AG04450 (cell line): ENCODE measurements at regions not wholly inside any gene's neighbourhood (a gene's known extent, or its start where the extent isn't known, plus 50 kb on each side); places are given as distances from the start of the nearest gene placed in this dataset.

Source experiments
- CTCF ChIA-PET: fragments of 300-600, 350-600 bp; formaldehyde crosslinking; extraction: SDS; loops from one replicate; lab custom pipeline; 2022; ENCODE audit warnings: antibody characterized with exemption, inconsistent platforms; lab: Charles Lee
- POLR2A ChIA-PET: fragments of 350-600 bp; formaldehyde crosslinking; extraction: SDS; loops from one replicate; lab custom pipeline; 2021; ENCODE audit warnings: antibody characterized with exemption, inconsistent platforms; lab: Yijun Ruan, JAX
- DNase-seq: peaks from one replicate; pipeline ENCODE4 v3.0.0-alpha.2; 2011; ENCODE audit warnings: low read depth, low spot score
- H3K27ac ChIP-seq: one replicate; pipeline ENCODE4 v1.5.1; 2012; ENCODE audit warnings: low read depth, low read length, control low read depth
- H3K27me3 ChIP-seq: one replicate; pipeline ENCODE4 v1.6.0; 2012; ENCODE audit warnings: low read length; ENCODE audit not compliant: control insufficient read depth, insufficient read depth
- H3K4me3 ChIP-seq: 2 replicates; pipeline ENCODE4 v1.5.1; 2011; ENCODE audit warnings: mild to moderate bottlenecking, low read depth, low read length, control low read depth
- H3K9me3 ChIP-seq: 2 replicates; pipeline ENCODE4 v1.5.1; 2012; ENCODE audit warnings: low read length; ENCODE audit not compliant: control insufficient read depth, insufficient read depth
- CTCF ChIP-seq: IDR thresholded peaks from 2 replicates; pipeline ENCODE4 v1.5.1; 2011; ENCODE audit warnings: low read depth, low read length, control low read depth, inconsistent platforms

- POLR2A ChIA-PET = no interaction called here
Measured at GRCh38 chr12:13538136-13538535, 341.6 kb downstream of the EMP1 start.

GRCh38 chr12:13537623-13538022 is 341.1 kb downstream of the EMP1 start:
- Histone ChIP-seq H3K4me3 (no peak overlapping the region), H3K27ac (no peak overlapping the region), H3K27me3 (no peaks in the 10 kb centered on the region), H3K9me3 (no peaks in the 10 kb centered on the region)
- ChIA-PET CTCF (interaction anchor here (1.2 to 1.9 kb wide), 2 partner anchors 175 to 282 kb away, joined by 3 to 13 read pairs; no protein-coding TSS in a partner anchor), POLR2A (no interaction called here)
- TF ChIP-seq CTCF = no peak
- DNase-seq = no peak

More at GRCh38 chr12:13538136-13538535, 341.6 kb downstream of the EMP1 start:
- no peak overlapping the region for H3K27ac ChIP-seq
- H3K27me3 ChIP-seq = no peaks in the 10 kb centered on the region
- TF ChIP-seq CTCF = no peak
- no peaks in the 10 kb centered on the region for H3K9me3 ChIP-seq
- DNase-seq = no peak
- H3K4me3 ChIP-seq = no peak overlapping the region
- CTCF ChIA-PET = interaction anchor here (1.2 to 1.9 kb wide), 2 partner anchors 176 to 283 kb away, joined by 3 to 13 read pairs; no protein-coding TSS in a partner anchor

- H3K27ac ChIP-seq = no peak overlapping the region
- no peaks in the 10 kb centered on the region for H3K9me3 ChIP-seq
- H3K27me3 ChIP-seq = no peaks in the 10 kb centered on the region
- DNase-seq = no peak
- ChIA-PET POLR2A (no interaction called here), CTCF (interaction anchor here (1.2 to 3.1 kb wide), 4 partner anchors 10 to 281 kb away, joined by 3 to 56 read pairs (median 34); no protein-coding TSS in a partner anchor)
- TF ChIP-seq CTCF = no peak
- H3K4me3 ChIP-seq = no peak overlapping the region
Measured at GRCh38 chr12:13536219-13536910, 339.8 kb downstream of the EMP1 start.

GRCh38 chr12:13534645-13535398 is 338.3 kb downstream of the EMP1 start:
- ChIA-PET CTCF (interaction anchor here (0.5 to 3.1 kb wide), 29 partner anchors 11 to 728 kb away, joined by 3 to 56 read pairs (median 3); no protein-coding TSS in a partner anchor), POLR2A (no interaction called here)
- DNase-seq = peak; percentile 10
- peak overlapping the region; percentile 41 for H3K4me3 ChIP-seq
- TF ChIP-seq CTCF = peak; percentile 98
- no peaks in the 10 kb centered on the region for H3K27me3 ChIP-seq
- no peaks in the 10 kb centered on the region for H3K9me3 ChIP-seq
- no peak overlapping the region for H3K27ac ChIP-seq
